SIG-M5 treated with dmso at 0.1 percent for 504 hours (cell line): ENCODE measurements at regions not wholly inside any gene's neighbourhood (a gene's known extent, or its start where the extent isn't known, plus 50 kb on each side); places are given as distances from the start of the nearest gene placed in this dataset.
A peak's percentile ranks its signal among the peaks of the same experiment; 100 is the strongest.
"Not testable (repeated sequence)": the region's sequence is repeated elsewhere in the genome, so short reads cannot be mapped to it uniquely, and the experiment has no call there.

Experiments used
- DNase-seq: peaks from one replicate; lab custom pipeline; 2025; ENCODE audit not compliant: unreplicated experiment; lab: John Stamatoyannopoulos, UW

DNA sequence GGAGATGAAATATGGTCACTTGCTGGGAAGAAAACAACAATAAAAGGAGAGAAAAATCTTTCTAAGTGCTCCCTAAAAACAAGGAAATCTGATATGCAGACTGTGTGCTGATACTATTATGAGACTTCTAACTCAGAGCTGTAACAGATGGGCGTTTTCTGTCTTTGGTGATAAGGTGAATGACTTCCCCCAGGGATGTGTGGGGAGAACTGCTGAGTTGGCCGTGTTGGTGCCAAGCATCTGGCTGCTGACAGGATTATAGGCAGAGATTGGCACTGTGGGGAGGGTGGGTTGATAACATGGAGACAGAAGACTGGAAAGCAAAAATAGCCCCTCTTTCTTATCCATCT, 438.5 kb upstream of the PLXNA2 start:
- no peak for DNase-seq

GRCh38 chr1:208683141-208683540, 439.0 kb upstream of the PLXNA2 start:
- DNase-seq: no peak

GRCh38 chr1:208684192-208684591, 440.0 kb upstream of the PLXNA2 start:
- DNase-seq: no peak

- DNase-seq: no peak
Observed at GRCh38 chr1:208686592-208686991, 442.4 kb upstream of the PLXNA2 start.

- DNase-seq: no peak
Observed at GRCh38 chr1:208688656-208689315, 444.6 kb upstream of the PLXNA2 start.

DNA sequence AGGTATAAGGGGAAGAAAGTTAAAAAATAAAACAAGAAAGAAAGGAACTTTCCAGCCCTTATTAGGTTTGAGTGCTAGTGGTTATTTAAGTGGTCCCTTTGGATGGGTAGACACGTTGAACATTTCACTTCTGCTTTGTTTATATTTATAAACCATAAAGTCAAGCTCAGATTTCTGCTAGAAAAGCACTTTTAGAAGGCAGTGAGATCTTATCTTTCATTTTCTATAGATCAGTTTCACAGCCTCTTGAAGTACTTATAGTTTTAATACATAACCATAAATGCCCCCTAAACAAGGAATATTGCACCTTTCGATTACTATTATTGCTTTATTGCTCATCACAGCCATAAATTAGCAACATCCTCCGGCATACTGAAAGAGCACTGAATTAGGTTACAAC, 446.8 kb upstream of the PLXNA2 start:
- no peak for DNase-seq

DNA sequence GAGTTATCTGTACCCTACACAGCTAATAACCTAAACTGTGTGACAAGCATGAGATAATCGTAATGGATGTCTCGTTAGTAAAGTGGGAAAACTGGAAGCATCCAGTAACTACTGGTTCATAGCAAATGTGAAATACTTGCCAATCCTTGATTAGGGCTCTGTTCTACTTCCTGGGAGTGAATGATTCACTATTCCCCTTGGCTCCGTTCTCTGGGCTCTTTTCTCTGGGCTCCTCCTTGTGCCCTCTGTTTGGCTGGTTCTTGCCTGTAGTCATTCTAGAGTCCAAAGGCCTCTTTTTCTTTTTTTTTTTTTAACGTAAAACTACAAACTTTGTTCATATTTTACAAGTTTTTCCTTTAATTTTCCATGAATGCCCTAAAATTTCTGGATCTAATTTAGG, 465.8 kb upstream of the PLXNA2 start:
- DNase-seq: no peak

- DNase-seq: no peak
Observed at GRCh38 chr1:208714323-208714722, 470.1 kb upstream of the PLXNA2 start.

DNA sequence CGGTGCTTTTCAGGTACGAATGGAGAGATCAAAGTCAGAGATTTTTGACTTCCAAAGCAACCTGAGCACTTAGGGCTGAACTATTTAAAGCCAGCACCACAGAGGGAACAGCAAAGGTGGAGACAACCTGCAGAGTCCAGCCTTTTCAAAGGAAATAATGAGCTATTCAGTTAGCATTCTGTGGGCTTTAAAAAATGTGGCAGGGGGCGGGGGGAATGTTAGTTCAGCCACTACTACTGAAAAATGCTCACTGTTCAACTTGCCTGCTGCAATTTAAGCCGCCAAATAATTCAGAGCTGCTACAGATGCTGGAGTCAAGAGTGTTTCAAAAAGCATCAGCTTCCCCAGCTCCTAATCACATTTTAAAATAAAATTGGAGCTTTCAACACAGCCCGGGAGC, 473.3 kb upstream of the PLXNA2 start:
- DNase-seq: no peak

DNA sequence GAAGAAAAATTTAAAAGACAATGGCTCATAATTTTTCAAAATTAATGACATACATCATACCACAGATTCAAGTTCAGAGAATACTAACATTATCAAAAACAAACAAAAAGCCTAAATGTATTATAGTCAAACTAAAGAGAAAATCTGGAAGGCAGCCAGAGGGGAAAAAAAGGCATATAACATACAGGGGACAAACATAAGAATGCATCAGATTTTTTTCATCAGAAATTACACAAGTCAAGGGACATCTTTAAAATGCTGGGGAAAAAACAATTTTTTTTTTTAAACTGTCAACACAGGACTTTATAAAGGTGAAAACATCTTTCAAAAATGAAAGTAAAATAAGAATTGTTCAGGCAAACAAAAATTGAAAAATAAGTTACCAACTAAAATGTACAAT, 478.4 kb upstream of the PLXNA2 start:
- no peak for DNase-seq

DNA sequence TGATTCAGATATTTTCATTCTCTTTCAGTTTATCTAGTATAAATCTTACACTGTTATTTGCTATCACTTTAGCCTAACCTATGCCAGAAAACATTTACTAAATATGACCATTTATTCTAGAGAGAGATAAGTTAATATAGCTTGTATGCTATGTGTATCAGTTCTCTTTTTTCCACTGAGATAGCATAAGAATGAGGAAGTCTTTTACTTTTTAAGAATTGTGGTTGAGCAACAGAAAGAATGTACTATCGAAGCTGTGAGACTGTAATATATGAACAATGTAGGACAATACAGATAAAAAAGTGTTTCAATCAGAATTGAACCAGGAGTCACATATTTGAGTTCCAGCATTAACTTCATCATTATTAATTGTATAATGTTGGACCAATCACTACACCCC, 479.9 kb upstream of the PLXNA2 start:
- DNase-seq: peak; percentile 54

DNA sequence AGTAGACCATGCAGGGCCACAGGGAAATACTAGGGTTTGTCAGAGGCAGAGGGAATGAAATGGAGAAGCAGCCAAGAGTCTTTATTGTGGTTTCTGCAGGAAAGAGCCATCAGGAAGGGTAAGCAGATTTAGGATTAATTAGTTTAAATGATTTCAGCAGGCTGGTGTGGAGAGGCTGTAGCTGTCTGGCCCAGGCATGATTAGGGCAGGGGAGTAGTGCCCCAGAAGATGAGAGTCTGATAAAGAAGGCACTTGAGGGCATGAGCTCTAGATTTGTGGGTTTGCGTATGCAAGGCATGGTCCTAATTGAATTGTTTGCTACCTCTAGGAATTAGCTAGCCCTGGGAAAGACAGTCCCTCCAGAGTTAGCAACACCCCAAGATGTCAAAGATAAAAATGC, 484.6 kb upstream of the PLXNA2 start:
- no peak for DNase-seq

GRCh38 chr1:208731981-208732821, 488.0 kb upstream of the PLXNA2 start:
- no peak for DNase-seq

DNA sequence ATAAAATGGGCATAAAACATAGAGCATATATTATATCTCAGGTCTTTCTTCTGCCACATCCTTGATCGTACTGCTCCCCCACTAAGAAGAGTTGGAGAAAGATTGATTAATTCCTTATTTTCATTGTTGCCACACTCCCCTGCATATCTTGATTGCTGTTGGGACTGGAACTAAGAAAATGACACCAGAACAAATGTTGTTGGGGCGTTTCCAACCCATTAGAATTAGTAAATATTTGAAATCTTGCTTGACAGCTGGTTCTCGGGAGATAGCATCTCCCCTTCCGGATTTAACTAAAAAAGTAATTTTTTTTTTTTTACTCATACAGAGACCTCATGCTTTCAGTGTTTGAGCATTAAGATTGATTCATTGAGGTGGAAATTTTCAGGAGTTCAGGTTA, 493.0 kb upstream of the PLXNA2 start:
- no peak for DNase-seq

DNA sequence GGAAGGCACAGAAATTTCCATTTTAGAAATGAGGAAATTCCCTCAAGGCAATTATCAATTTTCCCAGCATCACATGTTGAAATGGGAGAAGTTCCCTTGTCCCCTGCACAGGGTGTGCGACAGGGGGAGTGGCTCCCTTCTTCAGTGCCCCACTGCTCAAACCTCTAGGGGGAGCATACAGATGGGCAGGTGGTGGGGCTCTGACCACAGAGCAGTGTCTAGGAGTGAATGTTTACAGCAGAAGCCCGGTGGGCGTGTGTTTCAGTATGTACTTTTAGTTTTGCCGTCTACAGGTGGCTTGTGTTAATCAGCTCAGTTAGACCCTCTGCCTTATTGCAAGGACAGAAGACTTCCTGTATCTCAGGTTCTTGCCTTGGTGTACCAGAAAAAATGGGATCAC, 493.7 kb upstream of the PLXNA2 start:
- no peak for DNase-seq

DNA sequence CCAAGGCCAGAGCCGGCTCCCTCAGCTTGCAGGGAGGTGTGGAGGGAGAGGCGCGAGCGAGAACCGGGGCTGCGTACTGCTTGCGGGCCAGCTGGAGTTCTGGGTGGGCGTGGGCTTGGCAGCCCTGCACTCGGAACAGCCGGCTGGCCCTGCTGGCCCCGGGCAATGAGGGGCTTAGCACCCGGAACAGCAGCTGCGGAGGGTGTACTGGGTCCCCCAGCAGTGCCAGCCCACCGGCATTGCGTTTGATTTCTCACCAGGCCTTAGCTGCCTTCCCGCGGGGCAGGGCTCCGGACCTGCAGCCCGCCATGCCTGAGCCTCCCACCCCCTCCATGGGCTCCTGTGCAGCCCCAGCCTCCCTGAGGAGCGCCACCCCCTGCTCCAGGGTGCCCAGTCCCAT, 495.5 kb upstream of the PLXNA2 start:
- DNase-seq: not testable (repeated sequence)

- DNase-seq: no peak
Observed at GRCh38 chr1:208741296-208741695, 497.1 kb upstream of the PLXNA2 start.

GRCh38 chr1:208743361-208743760, 499.2 kb upstream of the PLXNA2 start:
- DNase-seq: no peak

DNA sequence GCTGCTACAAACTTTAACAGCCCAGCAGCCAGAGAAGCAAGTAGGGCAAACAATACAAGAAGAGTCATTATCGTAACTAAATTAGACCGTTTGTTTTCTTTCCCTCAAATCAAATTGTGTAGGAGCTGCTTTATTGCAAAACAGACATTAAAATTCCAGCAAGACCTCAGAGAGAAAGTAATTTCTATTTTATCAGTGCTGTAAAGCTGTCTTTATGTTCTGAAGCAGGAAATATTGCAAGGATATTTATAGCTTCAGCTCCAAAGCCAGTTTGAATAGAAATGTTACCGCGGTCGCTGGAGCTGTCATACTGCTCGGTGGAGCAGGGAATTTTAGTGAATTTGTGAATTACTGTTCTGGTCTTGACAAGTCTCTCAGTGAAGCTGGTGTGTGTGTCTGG, 503.8 kb upstream of the PLXNA2 start:
- DNase-seq: no peak

DNA sequence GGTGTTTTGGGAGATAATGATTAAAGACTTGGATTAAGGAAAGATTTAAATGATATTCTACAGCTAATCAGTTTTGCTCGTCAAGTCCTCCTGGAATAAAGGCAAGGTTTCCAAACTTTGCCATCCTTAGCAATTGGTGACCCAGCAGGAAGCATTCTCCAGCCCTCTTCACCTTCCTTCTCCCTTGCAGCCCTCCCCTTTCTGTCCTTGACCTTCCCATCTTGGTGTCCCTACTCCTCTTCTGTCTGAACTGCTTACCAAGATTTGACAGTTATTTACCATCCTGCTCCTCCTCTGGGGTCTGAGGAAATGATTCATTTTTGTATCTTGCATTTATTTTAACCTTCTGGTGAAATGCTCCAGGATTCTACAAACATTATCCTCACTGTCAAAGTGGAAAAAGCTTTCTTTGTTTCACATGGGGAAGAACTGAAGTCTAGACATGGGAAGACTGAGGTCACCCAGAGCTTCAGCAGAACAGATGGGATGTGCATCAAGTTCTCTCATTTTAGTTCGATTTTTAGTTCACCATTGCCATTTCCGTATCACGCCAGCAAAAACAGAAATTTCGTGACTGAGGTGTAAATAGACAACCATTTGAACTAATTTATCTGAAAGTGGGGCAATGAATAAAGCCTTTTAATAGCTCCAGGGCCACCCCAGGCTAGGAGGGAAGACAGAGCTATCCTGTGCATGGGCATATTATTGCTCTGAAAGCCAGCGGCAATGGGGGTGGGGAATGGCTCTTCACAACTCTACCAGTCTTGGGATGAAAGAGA, 504.4 kb upstream of the PLXNA2 start:
- DNase-seq: no peak

DNA sequence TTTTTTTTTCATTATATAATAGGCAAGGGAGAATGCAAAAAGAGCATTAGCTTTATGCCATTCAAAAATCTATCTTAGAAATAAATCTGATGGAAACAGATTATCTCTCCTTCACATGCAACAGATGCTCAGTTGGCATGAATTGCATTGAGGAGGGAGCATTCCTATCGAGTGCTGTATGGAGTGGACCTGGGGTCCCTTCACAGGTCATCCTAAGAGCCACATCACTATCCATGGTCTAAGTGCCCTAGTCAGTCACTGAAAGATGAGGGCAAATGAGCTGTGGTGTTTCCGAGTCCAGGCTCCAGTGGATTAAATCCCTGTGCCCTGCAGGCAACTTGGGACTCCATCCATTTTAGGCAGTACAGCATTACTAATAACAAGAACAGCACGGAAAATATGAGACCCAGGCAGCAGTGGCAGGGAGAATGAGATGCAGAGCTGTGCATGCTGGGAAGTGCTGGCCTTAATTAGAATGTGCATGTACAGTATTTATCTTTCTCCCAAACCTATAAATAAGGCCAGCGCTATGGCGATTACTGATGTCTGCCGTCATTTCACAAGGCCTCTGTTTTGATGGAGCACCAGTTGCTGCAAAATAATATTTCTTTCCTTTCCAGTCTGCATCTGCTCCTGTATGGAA, 512.3 kb upstream of the PLXNA2 start:
- DNase-seq: no peak

DNA sequence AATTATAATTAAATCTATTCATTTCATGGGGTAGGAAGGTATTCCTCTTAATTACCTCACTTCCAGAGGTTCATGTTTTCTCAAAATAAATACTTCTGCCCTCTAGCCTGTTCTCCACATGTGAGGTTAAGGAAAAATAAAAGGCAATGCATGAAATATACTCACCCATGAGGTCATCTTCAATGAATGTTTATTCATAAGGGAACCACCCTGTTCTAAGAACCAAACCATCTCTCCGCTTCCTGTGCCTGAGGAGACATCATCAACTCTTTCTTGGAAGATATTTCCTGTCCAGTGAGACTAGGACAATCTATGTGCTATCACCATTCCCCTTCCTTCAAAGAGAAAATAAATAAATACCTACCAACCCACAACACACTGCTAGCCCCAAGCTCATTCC, 513.7 kb upstream of the PLXNA2 start:
- DNase-seq: no peak
